ENCODE measurements at regions not wholly inside any gene's neighbourhood (a gene's known extent, or its start where the extent isn't known, plus 50 kb on each side); places are given as distances from the start of the nearest gene placed in this dataset.
A peak's percentile ranks its signal among the peaks of the same experiment; 100 is the strongest.

DNA sequence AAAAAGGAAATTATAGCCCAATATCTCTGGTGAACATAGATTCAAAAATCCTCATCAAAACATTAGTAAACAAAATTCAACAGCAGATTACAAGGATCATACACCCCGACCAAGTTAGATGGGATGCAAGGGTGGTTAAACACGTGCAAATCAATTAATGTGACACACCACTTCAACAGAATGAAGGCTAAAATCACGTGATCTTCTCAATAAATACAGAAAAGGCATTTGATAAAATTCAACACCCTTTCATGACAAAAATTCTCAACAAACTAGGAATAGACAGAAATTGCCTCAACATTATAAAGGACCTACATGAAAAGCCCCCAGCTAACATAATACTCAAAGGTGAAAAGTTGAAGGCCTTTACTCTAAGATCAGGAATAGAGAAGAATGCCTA, 590.8 kb upstream of the FZD8 start:
- H3K4me1 Mint-ChIP-seq = no peaks in the 10 kb centered on the region
- no peak overlapping the region for H3K4me3 ChIP-seq (ENCODE audit: low read depth, low read length)
- H3K4me3 Mint-ChIP-seq = no peak overlapping the region
- no peaks in the 10 kb centered on the region for H3K36me3 Mint-ChIP-seq
- H3K27ac Mint-ChIP-seq = no peak overlapping the region
- no peaks in the 10 kb centered on the region for H3K27me3 Mint-ChIP-seq
- ATAC-seq (ENCODE audit: low read depth in 2 of 2) (no peak), DNase-seq (no peak)
- H3K9me3 ChIP-seq (ENCODE audit: control insufficient read depth in 2 of 2, low read length in 2 of 2) = no peaks in the 10 kb centered on the region
- H3K27ac ChIP-seq (ENCODE audit: insufficient read depth, low read length, poor library complexity, severe bottlenecking) = no peak overlapping the region
- no peaks in the 10 kb centered on the region for H3K36me3 ChIP-seq (ENCODE audit: control insufficient read depth, insufficient read depth, low read length)
- H3K27me3 ChIP-seq (ENCODE audit: control insufficient read depth, insufficient read depth, low read length) = no peaks in the 10 kb centered on the region
- peaks cover 0 to 25% (median 8%) of the 10 kb centered on the region in 7 donors for H3K9me3 Mint-ChIP-seq
- H3K4me1 ChIP-seq (ENCODE audit: control insufficient read depth, insufficient read depth, low read length, poor library complexity, severe bottlenecking) = no peaks in the 10 kb centered on the region

DNA sequence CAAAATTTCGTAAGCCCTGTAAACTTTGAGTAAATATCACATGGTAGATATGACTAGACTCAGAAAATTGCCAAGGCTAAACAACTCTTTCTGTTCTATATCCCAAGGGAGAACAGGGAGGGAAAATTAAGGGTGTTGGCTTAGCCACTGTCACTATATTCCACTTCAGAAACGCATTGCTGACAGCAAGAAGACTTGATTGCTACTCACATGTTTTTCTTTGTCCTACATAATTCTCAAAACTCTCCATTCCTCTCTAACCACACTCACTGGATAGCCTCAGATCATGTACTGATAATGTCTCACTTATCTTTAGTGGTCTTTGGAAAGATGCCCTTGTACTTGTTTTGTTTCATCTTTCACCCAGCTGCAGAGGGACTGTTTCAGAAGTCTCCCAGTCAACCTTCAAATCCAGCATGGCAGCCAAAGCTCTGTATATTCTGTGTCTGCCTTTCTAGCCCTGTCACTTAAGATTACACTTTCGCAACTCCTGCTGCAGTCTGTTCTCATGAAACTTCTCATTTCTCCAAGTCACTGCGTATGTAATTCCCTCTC, 582.4 kb upstream of the FZD8 start:
- no peaks in the 10 kb centered on the region for H3K36me3 Mint-ChIP-seq
- H3K4me3 Mint-ChIP-seq = no peak overlapping the region

DNA sequence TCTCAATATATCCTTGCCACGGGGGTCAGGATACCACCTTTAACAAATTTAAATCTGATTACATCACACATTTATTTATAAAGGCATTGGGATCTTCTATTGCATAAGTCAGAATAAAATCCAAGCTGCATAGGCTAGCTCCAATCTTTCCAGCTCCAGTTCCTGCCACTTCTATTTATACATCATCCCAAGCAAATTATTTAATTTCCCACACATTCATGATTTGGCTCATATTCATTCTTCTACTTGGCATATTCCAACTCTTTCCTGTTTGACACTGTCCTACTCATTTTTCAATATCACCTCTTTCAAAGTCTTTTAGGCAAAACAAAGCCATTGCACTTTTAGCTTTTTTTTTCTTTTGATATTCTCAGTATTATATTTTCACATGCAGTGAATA, 579.0 kb upstream of the FZD8 start:
- DNase-seq (no peak), ATAC-seq (ENCODE audit: low read depth in 2 of 2) (no peak)
- no peaks in the 10 kb centered on the region for H3K36me3 ChIP-seq (ENCODE audit: control insufficient read depth, insufficient read depth, low read length)
- Mint-ChIP-seq H3K27ac (no peak overlapping the region), H3K36me3 (no peaks in the 10 kb centered on the region), H3K4me1 (peaks cover 0 to 4% (median 0%) of the 10 kb centered on the region in 4 donors), H3K27me3 (no peaks in the 10 kb centered on the region), H3K4me3 (no peak overlapping the region), H3K9me3 (peaks cover 0 to 20% (median 5%) of the 10 kb centered on the region in 7 donors)
- H3K4me3 ChIP-seq (ENCODE audit: low read depth, low read length) = no peak overlapping the region
- no peaks in the 10 kb centered on the region for H3K4me1 ChIP-seq (ENCODE audit: control insufficient read depth, insufficient read depth, low read length, poor library complexity, severe bottlenecking)
- H3K27ac ChIP-seq (ENCODE audit: insufficient read depth, low read length, poor library complexity, severe bottlenecking) = no peak overlapping the region
- no peaks in the 10 kb centered on the region for H3K9me3 ChIP-seq (ENCODE audit: control insufficient read depth in 2 of 2, low read length in 2 of 2)
- H3K27me3 ChIP-seq (ENCODE audit: control insufficient read depth, insufficient read depth, low read length) = no peaks in the 10 kb centered on the region

More for the DNA sequence above, 582.4 kb upstream of the FZD8 start:
- ATAC-seq (ENCODE audit: low read depth in 2 of 2) = no peak
- no peaks in the 10 kb centered on the region for H3K9me3 ChIP-seq (ENCODE audit: control insufficient read depth in 2 of 2, low read length in 2 of 2)
- no peaks in the 10 kb centered on the region for H3K36me3 ChIP-seq (ENCODE audit: control insufficient read depth, insufficient read depth, low read length)
- no peaks in the 10 kb centered on the region for H3K4me1 ChIP-seq (ENCODE audit: control insufficient read depth, insufficient read depth, low read length, poor library complexity, severe bottlenecking)
- no peaks in the 10 kb centered on the region for H3K27me3 Mint-ChIP-seq
- peaks cover 0 to 24% (median 5%) of the 10 kb centered on the region in 7 donors for H3K9me3 Mint-ChIP-seq
- no peaks in the 10 kb centered on the region for H3K27me3 ChIP-seq (ENCODE audit: control insufficient read depth, insufficient read depth, low read length)
- peaks cover 0 to 4% (median 0%) of the 10 kb centered on the region in 4 donors for H3K4me1 Mint-ChIP-seq
- H3K27ac ChIP-seq (ENCODE audit: insufficient read depth, low read length, poor library complexity, severe bottlenecking) = no peak overlapping the region
- no peak overlapping the region for H3K4me3 ChIP-seq (ENCODE audit: low read depth, low read length)
- H3K27ac Mint-ChIP-seq = peak overlapping the region in 1 of 3 donors; percentile 58
- no peak for DNase-seq

DNA sequence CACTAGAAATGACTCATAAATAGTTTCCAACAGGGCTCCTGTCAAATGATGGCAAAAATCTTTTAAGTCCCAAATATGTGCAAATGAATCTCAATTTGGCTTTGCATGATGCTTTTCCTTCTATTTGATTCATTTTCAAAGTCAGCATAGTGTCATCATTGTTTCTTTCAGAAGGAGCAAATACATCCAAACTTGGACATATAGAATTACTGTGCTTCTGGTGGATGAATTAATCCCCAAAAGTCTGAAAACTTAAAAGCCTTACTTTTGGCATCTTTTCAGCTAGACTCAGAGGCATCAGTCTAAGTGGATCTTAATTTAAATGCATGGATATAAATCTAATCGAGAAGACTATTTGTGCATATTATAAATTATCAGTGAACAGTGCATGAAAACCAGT, 578.1 kb upstream of the FZD8 start:
- Mint-ChIP-seq H3K27me3 (no peaks in the 10 kb centered on the region), H3K4me3 (no peak overlapping the region), H3K27ac (no peak overlapping the region), H3K9me3 (peaks cover 0 to 19% (median 5%) of the 10 kb centered on the region in 7 donors), H3K4me1 (peaks cover 0 to 4% (median 0%) of the 10 kb centered on the region in 4 donors), H3K36me3 (no peaks in the 10 kb centered on the region)
- Histone ChIP-seq H3K36me3 (ENCODE audit: control insufficient read depth, insufficient read depth, low read length) (no peaks in the 10 kb centered on the region), H3K4me3 (ENCODE audit: low read depth, low read length) (no peak overlapping the region), H3K9me3 (ENCODE audit: control insufficient read depth in 2 of 2, low read length in 2 of 2) (no peaks in the 10 kb centered on the region), H3K27ac (ENCODE audit: insufficient read depth, low read length, poor library complexity, severe bottlenecking) (no peak overlapping the region), H3K27me3 (ENCODE audit: control insufficient read depth, insufficient read depth, low read length) (no peaks in the 10 kb centered on the region), H3K4me1 (ENCODE audit: control insufficient read depth, insufficient read depth, low read length, poor library complexity, severe bottlenecking) (no peaks in the 10 kb centered on the region)
- ATAC-seq (ENCODE audit: low read depth in 2 of 2) (no peak), DNase-seq (no peak)

DNA sequence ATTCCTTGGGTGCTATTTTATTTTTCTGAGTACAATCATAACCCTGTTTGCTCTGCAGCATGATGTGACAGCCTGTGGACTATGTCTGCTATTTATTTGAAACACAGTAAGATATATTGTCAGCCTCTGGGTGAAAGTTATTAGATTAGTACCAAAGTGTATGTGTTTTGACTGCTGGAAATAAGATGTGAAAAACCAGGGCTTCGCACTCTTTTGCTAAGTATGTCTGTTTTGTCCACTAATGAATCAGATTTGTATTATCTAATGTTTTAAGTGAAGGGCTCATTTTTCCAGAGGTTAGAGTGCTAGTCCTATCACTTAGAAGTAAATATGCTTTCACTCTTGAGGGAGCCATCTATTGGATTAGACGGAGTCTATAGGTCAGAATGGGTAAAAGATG, 569.8 kb upstream of the FZD8 start:
- Histone ChIP-seq H3K9me3 (ENCODE audit: control insufficient read depth in 2 of 2, low read length in 2 of 2) (no peaks in the 10 kb centered on the region), H3K27ac (ENCODE audit: insufficient read depth, low read length, poor library complexity, severe bottlenecking) (no peak overlapping the region), H3K27me3 (ENCODE audit: control insufficient read depth, insufficient read depth, low read length) (no peaks in the 10 kb centered on the region), H3K4me3 (ENCODE audit: low read depth, low read length) (no peak overlapping the region), H3K36me3 (ENCODE audit: control insufficient read depth, insufficient read depth, low read length) (no peaks in the 10 kb centered on the region), H3K4me1 (ENCODE audit: control insufficient read depth, insufficient read depth, low read length, poor library complexity, severe bottlenecking) (no peaks in the 10 kb centered on the region)
- DNase-seq (no peak), ATAC-seq (ENCODE audit: low read depth in 2 of 2) (no peak)
- Mint-ChIP-seq H3K4me3 (no peak overlapping the region), H3K4me1 (no peaks in the 10 kb centered on the region), H3K27me3 (no peaks in the 10 kb centered on the region), H3K36me3 (no peaks in the 10 kb centered on the region), H3K9me3 (peaks cover 0 to 11% (median 3%) of the 10 kb centered on the region in 7 donors), H3K27ac (no peak overlapping the region)

DNA sequence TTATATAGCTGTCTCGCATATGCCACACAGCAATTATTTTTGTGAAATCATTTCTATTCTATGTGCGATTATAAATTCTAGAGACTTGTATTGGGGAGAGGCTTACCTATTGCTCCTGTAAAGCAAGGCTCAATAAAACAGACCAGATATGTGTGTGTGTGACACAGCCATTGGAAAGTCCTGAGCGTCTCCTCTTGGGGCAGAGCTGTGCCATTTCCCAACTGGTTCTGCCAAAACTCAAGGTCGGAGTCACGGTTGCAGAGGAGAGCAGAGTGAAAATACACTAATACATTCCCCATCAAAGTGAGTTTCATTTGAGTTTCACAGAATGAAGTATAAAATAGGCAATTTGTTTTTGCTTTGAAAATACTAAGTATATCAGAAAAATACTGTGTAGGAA, 567.4 kb upstream of the FZD8 start:
- Histone ChIP-seq H3K36me3 (ENCODE audit: control insufficient read depth, insufficient read depth, low read length) (no peaks in the 10 kb centered on the region), H3K27me3 (ENCODE audit: control insufficient read depth, insufficient read depth, low read length) (no peaks in the 10 kb centered on the region), H3K9me3 (ENCODE audit: control insufficient read depth in 2 of 2, low read length in 2 of 2) (no peaks in the 10 kb centered on the region), H3K27ac (ENCODE audit: insufficient read depth, low read length, poor library complexity, severe bottlenecking) (no peak overlapping the region), H3K4me1 (ENCODE audit: control insufficient read depth, insufficient read depth, low read length, poor library complexity, severe bottlenecking) (no peaks in the 10 kb centered on the region), H3K4me3 (ENCODE audit: low read depth, low read length) (no peak overlapping the region)
- DNase-seq (no peak), ATAC-seq (ENCODE audit: low read depth in 2 of 2) (no peak)
- H3K36me3 Mint-ChIP-seq = no peaks in the 10 kb centered on the region
- no peak overlapping the region for H3K27ac Mint-ChIP-seq
- H3K4me3 Mint-ChIP-seq = no peak overlapping the region
- H3K27me3 Mint-ChIP-seq = no peaks in the 10 kb centered on the region
- no peaks in the 10 kb centered on the region for H3K4me1 Mint-ChIP-seq
- peaks cover 3 to 11% (median 5%) of the 10 kb centered on the region in 7 donors for H3K9me3 Mint-ChIP-seq

DNA sequence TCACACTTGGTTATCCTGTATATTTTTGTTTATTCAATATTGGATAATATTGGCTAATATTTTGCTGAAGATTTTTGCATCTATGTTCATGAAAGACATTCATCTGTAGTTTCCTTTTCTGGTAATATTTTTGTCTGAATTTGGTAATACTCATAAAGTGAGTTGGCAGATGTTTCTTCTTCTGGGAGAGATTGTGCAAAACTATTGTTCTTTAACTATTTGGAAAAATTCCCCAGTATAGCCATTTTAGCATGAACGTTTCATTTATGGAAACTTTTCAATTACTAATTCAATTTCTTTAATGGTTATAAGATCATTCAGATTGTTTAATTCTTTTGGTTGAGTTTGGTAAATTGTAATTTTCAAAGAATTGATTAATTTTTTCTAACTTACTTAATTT, 560.8 kb upstream of the FZD8 start:
- DNase-seq = no peak
- Histone ChIP-seq H3K36me3 (ENCODE audit: control insufficient read depth, insufficient read depth, low read length) (no peaks in the 10 kb centered on the region), H3K27me3 (ENCODE audit: control insufficient read depth, insufficient read depth, low read length) (no peaks in the 10 kb centered on the region), H3K9me3 (ENCODE audit: control insufficient read depth in 2 of 2, low read length in 2 of 2) (peaks cover 3 to 4% of the 10 kb centered on the region in 2 experiments), H3K4me3 (ENCODE audit: low read depth, low read length) (no peak overlapping the region), H3K27ac (ENCODE audit: insufficient read depth, low read length, poor library complexity, severe bottlenecking) (no peak overlapping the region), H3K4me1 (ENCODE audit: control insufficient read depth, insufficient read depth, low read length, poor library complexity, severe bottlenecking) (no peaks in the 10 kb centered on the region)
- Mint-ChIP-seq H3K9me3 (peaks cover under 1 to 17% (median 5%) of the 10 kb centered on the region in 7 donors), H3K27me3 (no peaks in the 10 kb centered on the region), H3K4me1 (no peaks in the 10 kb centered on the region), H3K36me3 (no peaks in the 10 kb centered on the region), H3K4me3 (no peak overlapping the region), H3K27ac (no peak overlapping the region)
- ATAC-seq (ENCODE audit: low read depth in 2 of 2) = no peak

DNA sequence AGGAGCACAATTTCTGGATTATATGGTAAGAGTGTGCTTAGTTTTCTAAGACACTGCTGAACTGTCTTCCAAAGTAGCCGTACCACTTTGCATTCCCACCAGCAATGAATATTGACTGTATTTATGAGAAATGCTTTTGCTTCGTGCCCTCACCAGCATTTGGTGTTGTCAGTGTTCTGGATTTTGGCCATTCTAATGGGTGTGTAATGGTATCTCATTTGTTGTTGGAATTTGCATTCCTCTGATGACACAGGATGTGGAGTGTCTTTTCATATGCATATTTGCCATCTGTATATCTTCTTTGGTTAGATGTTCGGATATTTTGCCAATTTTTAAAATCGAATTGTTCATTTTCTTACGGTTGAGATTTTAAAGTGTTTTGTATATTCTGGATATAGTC, 558.5 kb upstream of the FZD8 start:
- no peak overlapping the region for H3K27ac Mint-ChIP-seq
- no peaks in the 10 kb centered on the region for H3K36me3 ChIP-seq (ENCODE audit: control insufficient read depth, insufficient read depth, low read length)
- H3K4me3 Mint-ChIP-seq = no peak overlapping the region
- H3K27me3 Mint-ChIP-seq = no peaks in the 10 kb centered on the region
- no peaks in the 10 kb centered on the region for H3K4me1 ChIP-seq (ENCODE audit: control insufficient read depth, insufficient read depth, low read length, poor library complexity, severe bottlenecking)
- H3K9me3 Mint-ChIP-seq = peaks cover 0 to 18% (median 3%) of the 10 kb centered on the region in 7 donors
- H3K4me3 ChIP-seq (ENCODE audit: low read depth, low read length) = no peak overlapping the region
- DNase-seq = no peak
- H3K36me3 Mint-ChIP-seq = no peaks in the 10 kb centered on the region
- H3K27me3 ChIP-seq (ENCODE audit: control insufficient read depth, insufficient read depth, low read length) = no peaks in the 10 kb centered on the region
- H3K9me3 ChIP-seq (ENCODE audit: control insufficient read depth in 2 of 2, low read length in 2 of 2) = peaks cover 3 to 4% of the 10 kb centered on the region in 2 experiments
- H3K4me1 Mint-ChIP-seq = no peaks in the 10 kb centered on the region
- ATAC-seq (ENCODE audit: low read depth in 2 of 2) = no peak
- H3K27ac ChIP-seq (ENCODE audit: insufficient read depth, low read length, poor library complexity, severe bottlenecking) = no peak overlapping the region
